HG03442 (cell line): ENCODE measurements at regions not wholly inside any gene's neighbourhood (a gene's known extent, or its start where the extent isn't known, plus 50 kb on each side); places are given as distances from the start of the nearest gene placed in this dataset.

Source experiments
- ATAC-seq: cut with Tn5 transposase; IDR thresholded peaks from one replicate; pipeline ENCODE4 v1.9.1; 2021; ENCODE audit warnings: mild to moderate bottlenecking, moderate library complexity; ENCODE audit not compliant: unreplicated experiment

GRCh38 chr10:10532236-10532635, 485.4 kb upstream of the CELF2 start:
- ATAC-seq, result no peak

- no peak for ATAC-seq
These were observed 484.8 kb upstream of the CELF2 start for GRCh38 chr10:10532826-10533225.

- ATAC-seq, result no peak
These were observed 484.2 kb upstream of the CELF2 start for GRCh38 chr10:10533437-10533836.

GRCh38 chr10:10538326-10538725, 479.3 kb upstream of the CELF2 start:
- no peak for ATAC-seq

GRCh38 chr10:10540398-10540797, 477.3 kb upstream of the CELF2 start:
- no peak for ATAC-seq

- no peak for ATAC-seq
These were observed 475.2 kb upstream of the CELF2 start for GRCh38 chr10:10542477-10542876.

- no peak for ATAC-seq
These were observed 472.8 kb upstream of the CELF2 start for GRCh38 chr10:10544890-10545289.

- no peak for ATAC-seq
These were observed 471.9 kb upstream of the CELF2 start for GRCh38 chr10:10545771-10546170.

- no peak for ATAC-seq
These were observed 465.9 kb upstream of the CELF2 start for GRCh38 chr10:10551596-10552301.

GRCh38 chr10:10552948-10553347, 464.7 kb upstream of the CELF2 start:
- ATAC-seq, result no peak

- no peak for ATAC-seq
These were observed 453.4 kb upstream of the CELF2 start for GRCh38 chr10:10564081-10564794.

- ATAC-seq, result no peak
These were observed 440.7 kb upstream of the CELF2 start for GRCh38 chr10:10576937-10577336.

- ATAC-seq, result no peak
These were observed 438.0 kb upstream of the CELF2 start for GRCh38 chr10:10579709-10580108.

- ATAC-seq, result no peak
These were observed 433.5 kb upstream of the CELF2 start for GRCh38 chr10:10584161-10584560.

- ATAC-seq, result no peak
These were observed 429.8 kb upstream of the CELF2 start for GRCh38 chr10:10587744-10588393.

- peak; percentile 91 for ATAC-seq
These were observed 427.9 kb upstream of the CELF2 start for GRCh38 chr10:10589540-10590303.

- no peak for ATAC-seq
These were observed 425.8 kb upstream of the CELF2 start for GRCh38 chr10:10591715-10592341.

- ATAC-seq, result no peak
These were observed 421.4 kb upstream of the CELF2 start for GRCh38 chr10:10596256-10596655.

GRCh38 chr10:10598297-10598696, 419.4 kb upstream of the CELF2 start:
- peak; percentile 72 for ATAC-seq

- ATAC-seq, result no peak
These were observed 417.7 kb upstream of the CELF2 start for GRCh38 chr10:10600004-10600403.

- no peak for ATAC-seq
These were observed 412.1 kb upstream of the CELF2 start for GRCh38 chr10:10605551-10606081.
